GM12891 (cell line): ENCODE measurements at regions not wholly inside any gene's neighbourhood (a gene's known extent, or its start where the extent isn't known, plus 50 kb on each side); places are given as distances from the start of the nearest gene placed in this dataset.
"Not testable (repeated sequence)": the region's sequence is repeated elsewhere in the genome, so short reads cannot be mapped to it uniquely, and the experiment has no call there.

ENCODE experiments used
- DNase-seq: peaks from one replicate; pipeline ENCODE4 v3.0.0; 2011; ENCODE audit warnings: low spot score; ENCODE audit not compliant: insufficient read length
- FAIRE-seq: peaks from 2 replicates; lab custom pipeline; 2011; peaks lifted over from hg19 to GRCh38; lab: Jason Lieb, UNC
- PAX5 ChIP-seq: IDR thresholded peaks from 2 replicates; pipeline ENCODE4 v1.6.1; 2011; ENCODE audit warnings: low read length, moderate library complexity, mild to moderate bottlenecking; ENCODE audit not compliant: insufficient read depth, severe bottlenecking
- POLR2A ChIP-seq: IDR thresholded peaks from 2 replicates; pipeline ENCODE4 v1.6.1; 2011; ENCODE audit warnings: low read depth, low read length, control low read depth
- POLR2AphosphoS5 ChIP-seq: IDR thresholded peaks from 2 replicates; pipeline ENCODE4 v1.6.1; 2011; ENCODE audit warnings: low read depth, low read length, control low read depth
- POU2F2 ChIP-seq: IDR thresholded peaks from 2 replicates; pipeline ENCODE4 v1.6.1; 2011; ENCODE audit warnings: low read depth, mild to moderate bottlenecking, control low read depth, low read length, moderate library complexity
- SPI1 ChIP-seq: IDR thresholded peaks from 2 replicates; pipeline ENCODE4 v1.6.1; 2011; ENCODE audit warnings: low read depth, low read length, control low read depth
- TAF1 ChIP-seq: IDR thresholded peaks from 2 replicates; pipeline ENCODE4 v1.6.1; 2011; ENCODE audit warnings: low read depth, low read length, control low read depth

DNA sequence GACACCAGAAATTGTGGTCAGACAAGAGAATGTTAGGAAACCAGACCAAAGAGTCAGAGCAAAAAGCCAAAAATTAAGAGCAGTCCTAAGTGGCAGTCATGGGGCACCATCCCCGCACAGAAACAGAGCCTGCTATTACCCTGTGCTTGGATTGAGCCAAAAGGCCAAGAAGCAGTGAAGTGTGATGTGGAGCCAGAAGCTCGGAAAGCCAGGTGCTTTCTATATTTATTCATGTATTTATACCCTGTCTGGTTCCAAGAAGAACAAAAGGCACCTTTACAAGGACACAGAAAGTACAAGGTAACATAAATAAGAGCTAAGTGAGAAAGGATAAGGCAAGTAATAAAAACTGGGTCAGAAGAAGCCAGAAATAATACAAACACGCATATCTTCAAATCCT is 336.2 kb upstream of the CNR1 start:
- DNase-seq (no peak), FAIRE-seq (peak; percentile 43)
- TF ChIP-seq POLR2A (no peak), POLR2AphosphoS5 (no peak), POU2F2 (no peak), TAF1 (no peak), SPI1 (no peak), PAX5 (no peak)

DNA sequence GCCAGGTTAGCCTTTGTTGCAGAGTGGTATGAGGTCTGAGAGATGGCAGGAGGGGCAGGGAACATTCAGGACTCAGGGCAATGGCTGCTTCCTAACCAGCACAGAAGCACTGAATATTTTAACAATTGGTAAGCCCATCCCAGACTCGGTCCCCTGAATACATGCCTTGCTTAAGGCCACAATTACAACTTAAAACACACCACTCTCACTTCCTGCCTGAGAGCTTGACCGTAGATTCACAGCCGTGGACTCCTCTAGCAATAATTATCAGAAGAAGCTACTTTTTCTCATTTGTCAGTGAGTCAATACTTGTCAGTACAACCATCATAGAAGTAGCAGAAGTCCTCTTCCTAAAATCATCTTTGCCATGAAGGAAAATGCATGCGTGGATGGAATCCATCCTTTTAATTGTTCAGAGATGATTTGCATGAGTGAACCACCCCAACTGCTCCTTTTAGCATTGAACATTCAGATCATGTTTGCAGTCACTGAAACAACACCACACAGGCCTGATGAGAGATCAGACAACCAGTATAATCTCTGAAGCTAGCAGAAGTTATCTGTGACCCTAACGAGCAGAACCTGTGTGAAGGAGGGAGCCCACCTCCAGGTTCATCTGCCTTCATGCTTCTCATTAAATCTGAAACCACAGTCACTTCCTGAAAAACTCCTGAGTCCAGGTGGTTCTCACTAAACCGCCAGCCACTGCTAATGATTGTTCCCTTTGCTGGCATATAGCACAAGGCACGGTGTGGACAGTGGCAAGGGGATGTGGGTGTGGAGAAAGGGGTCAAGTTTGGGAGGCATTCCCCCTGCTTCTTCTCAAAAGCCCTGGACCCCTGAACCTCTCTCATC is 333.9 kb upstream of the CNR1 start:
- TF ChIP-seq POLR2A = no peak
- TF ChIP-seq POU2F2 = no peak
- no peak for TF ChIP-seq PAX5
- peak; percentile 88 for TF ChIP-seq SPI1
- peak; percentile 41; the same call in 1 of the 2 replicates for TF ChIP-seq TAF1
- no peak for TF ChIP-seq POLR2AphosphoS5
- FAIRE-seq (peak; percentile 93), DNase-seq (peak; percentile 7)

DNA sequence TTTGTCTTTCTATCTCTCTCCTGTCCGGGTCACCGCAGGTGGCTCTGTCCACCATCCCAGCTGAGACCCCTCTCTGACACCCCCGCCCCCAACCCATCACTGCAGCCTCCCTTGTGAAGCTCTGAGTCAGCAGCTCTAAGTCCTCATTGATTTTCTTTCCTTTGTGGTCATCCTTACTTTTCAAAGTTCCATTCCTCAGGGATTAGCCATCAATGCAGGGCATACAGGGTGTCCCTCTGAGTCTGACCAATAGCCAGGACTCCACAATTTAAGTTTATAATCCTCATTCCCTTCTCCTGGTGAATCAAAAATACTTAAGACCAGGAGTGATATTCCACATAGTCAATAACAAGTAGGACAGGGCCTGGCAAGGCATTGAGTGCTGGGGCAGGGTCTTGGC is 333.3 kb upstream of the CNR1 start:
- FAIRE-seq (no peak), DNase-seq (no peak)
- no peak for TF ChIP-seq SPI1
- TF ChIP-seq POU2F2 = no peak
- no peak for TF ChIP-seq PAX5
- no peak for TF ChIP-seq TAF1
- TF ChIP-seq POLR2AphosphoS5 = no peak
- TF ChIP-seq POLR2A = no peak

DNA sequence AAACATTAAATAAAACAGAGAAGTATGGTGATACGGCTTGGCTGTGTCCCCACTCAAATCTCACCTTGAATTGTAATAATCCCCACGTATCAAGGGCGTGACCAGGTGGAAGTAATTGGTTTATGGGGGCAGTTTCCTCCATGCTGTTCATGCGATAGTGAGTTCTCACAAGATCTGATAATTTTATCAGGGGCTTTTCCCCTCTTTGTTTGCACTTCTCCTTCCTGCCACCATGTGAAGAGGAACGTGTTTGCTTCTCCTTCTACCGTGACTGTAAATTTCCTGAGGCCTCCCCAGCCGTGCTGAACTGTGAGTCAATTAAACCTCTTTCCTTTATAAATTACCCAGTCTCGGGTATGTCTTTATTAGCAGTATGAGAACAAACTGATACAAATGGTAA is 331.3 kb upstream of the CNR1 start:
- not testable (repeated sequence) for FAIRE-seq, DNase-seq

DNA sequence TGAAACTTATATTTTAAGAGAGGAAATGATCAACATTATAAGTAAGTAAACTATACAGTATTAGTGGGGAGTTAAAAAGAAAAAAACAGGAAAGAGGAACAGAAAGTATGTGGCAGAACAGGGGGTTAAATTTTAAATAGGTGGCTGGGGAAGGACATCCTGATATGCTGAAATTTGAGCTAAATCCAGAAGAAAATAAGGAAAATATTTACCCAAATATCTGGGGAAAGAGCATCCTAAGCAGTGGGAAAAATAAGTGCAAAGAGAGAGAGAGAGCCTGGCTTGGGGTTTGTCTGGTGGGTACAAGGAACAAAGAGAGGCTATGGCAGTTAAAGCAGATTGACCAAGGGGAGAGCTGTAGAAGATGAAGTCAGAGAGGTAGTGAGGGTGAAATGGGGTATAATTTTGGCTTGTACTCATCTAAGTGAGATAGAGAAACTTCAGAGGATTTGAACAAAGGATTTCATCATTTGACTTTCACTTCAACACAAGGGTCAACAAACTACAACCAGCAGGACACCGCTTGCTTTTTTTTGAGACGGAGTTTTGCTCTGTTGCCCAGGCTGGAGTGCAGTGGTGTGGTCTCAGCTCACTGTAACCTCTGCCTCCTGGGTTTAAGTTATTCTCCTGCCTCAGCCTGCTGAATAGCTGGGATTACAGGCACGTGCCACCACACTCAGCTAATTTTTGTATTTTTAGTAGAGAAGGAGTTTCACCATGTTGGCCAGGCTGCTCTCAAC is 328.4 kb upstream of the CNR1 start:
- DNase-seq = no peak
- FAIRE-seq = peak; percentile 78
- TF ChIP-seq POLR2A (no peak), SPI1 (peak; percentile 91)

DNA sequence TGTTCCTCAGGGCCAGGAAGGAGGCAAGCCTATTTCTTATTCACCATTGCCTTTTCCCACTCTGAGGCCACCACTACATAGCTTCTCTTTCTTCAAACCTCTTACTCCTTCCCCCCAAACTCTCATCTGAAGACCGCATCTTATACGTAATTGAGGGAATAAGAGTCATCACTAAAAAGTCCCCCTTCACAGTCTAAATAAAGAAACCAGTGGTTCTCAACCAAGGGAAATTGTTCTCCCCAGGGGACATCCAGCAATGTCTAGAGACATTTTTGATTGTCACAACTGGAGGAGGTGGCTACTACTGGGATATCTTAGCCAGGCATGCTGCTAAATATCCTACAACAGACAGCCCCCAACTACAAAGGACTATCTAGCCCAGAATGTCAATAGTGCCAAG is 327.6 kb upstream of the CNR1 start:
- no peak for TF ChIP-seq SPI1
- no peak for TF ChIP-seq POLR2A
- TF ChIP-seq TAF1 = no peak
- no peak for TF ChIP-seq POLR2AphosphoS5
- no peak for TF ChIP-seq POU2F2
- TF ChIP-seq PAX5 = no peak
- FAIRE-seq (no peak), DNase-seq (no peak)

DNA sequence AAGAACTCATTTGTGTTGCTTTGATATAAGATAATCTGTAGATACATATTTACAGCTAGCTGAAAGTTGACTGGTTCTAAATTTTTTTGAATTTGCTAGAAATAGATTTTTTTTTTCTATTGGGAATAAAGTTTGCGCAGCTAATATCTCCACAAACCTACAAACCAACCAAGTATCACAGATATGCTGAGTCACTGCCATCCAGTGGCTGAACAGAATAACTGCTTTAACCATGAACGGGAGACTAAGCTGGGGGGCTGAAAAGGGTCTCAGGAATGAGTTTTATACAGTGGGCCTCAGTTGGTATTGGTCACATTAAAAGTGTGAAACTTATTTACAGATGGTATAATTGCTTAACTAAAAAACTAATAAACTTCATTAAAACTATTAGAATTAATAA is 326.7 kb upstream of the CNR1 start:
- FAIRE-seq (peak; percentile 64), DNase-seq (no peak)
- TF ChIP-seq POLR2A = no peak
- TF ChIP-seq SPI1 = no peak
- TF ChIP-seq TAF1 = no peak
- no peak for TF ChIP-seq POU2F2
- TF ChIP-seq PAX5 = no peak
- TF ChIP-seq POLR2AphosphoS5 = no peak

DNA sequence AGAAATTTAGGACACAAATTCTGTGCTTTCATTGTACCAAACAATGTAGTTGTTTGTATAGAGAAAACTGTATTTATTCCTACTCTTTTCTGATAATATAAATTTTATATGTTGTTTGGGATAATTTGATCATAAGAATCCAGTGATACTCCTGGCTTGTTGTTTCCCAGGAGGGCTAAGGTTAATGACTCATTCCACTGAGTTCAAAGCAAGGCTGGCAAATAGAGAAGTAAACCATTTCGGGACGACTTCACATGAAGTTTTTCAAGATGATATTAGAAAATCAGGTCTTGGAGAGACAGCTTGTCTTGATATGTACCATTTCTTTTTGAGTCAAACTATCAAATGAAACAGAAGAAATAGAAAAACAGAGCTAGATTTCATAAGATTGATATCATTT is 326.1 kb upstream of the CNR1 start:
- no peak for DNase-seq
- TF ChIP-seq PAX5 (no peak), SPI1 (no peak), POU2F2 (no peak), POLR2AphosphoS5 (no peak), TAF1 (no peak), POLR2A (no peak)
- no peak for FAIRE-seq

DNA sequence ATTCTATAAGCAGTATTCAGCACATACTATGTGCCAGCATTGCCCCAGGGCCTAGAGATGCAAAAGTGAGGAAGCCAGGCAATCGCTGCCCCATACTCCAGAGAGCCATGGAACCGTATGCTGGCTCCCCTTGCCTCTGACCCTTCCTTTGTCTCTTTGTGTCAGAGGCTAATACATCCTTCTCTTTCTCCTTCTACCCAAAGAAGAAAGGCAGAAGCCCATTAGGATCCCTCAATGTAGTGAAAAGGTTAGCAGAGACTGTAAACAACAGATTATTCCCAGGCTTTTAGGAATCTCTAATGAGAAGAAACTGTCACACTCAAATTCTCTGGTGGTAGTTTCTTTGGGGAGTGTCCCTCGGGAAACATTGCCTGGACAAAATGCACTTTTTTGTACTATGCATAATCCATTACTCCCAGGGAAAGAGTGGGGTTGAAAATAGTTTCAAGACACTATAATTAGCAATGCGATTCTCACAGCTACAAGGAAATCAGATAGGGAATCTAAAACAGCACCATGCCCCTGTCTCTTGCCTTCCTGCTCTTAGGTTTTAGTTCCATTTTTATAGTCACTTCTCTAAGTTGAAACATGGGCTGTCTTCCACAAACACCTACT is 325.2 kb upstream of the CNR1 start:
- TF ChIP-seq PAX5 (no peak), POU2F2 (no peak), TAF1 (no peak), SPI1 (no peak), POLR2A (no peak), POLR2AphosphoS5 (no peak)
- FAIRE-seq (no peak), DNase-seq (no peak)

DNA sequence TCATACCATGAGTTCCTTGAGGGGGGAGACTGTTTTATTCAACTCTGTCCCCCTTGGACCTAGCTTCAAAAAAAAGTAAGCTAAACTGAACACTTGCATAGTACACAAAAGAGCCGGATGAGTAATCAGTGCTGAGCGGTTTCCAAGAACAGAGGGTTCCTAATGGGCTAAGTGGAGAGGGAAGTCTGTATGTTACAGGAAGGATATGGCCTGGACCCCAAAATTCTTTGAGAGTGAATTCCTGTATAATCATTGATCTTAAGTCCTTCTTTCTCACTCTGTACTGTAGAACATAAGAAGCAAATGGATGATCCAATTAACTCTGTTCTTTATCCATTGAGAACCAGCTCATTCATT is 324.7 kb upstream of the CNR1 start:
- FAIRE-seq (no peak), DNase-seq (no peak)
- TF ChIP-seq POLR2A (no peak), POU2F2 (no peak), POLR2AphosphoS5 (no peak), TAF1 (no peak), SPI1 (no peak)
